ENCODE measurements at regions not wholly inside any gene's neighbourhood (a gene's known extent, or its start where the extent isn't known, plus 50 kb on each side); places are given as distances from the start of the nearest gene placed in this dataset.

DNA sequence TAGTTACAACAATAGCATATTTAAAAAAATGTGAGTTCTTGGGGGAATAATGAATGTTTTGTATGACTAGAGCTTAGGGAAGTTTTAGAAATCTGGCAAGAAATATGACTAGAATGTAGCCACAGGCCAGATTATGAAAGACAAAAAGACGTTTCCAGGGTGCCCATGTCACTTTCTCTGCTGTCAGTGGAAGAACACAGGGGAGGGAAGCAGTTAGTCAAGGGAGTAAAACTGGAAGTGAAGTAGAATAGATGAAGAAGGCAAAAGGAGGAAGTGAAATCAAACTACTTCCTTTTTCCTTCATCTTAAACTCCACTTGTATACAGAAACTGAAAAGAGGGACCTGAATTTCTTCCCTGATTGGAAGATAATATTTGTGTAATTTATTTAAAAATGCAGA is 81.2 kb upstream of the ATP2B1 start:
- H3K27ac ChIP-seq (ENCODE audit: insufficient read length, low read depth, low read length) = no peak overlapping the region
- H3K4me1 Mint-ChIP-seq = no peaks in the 10 kb centered on the region
- no peaks in the 10 kb centered on the region for H3K27me3 ChIP-seq (ENCODE audit: insufficient read depth, low read length)
- no peak overlapping the region for H3K9ac ChIP-seq (ENCODE audit: extremely low read depth, insufficient read length, low read length)
- H3K79me2 ChIP-seq (ENCODE audit: insufficient read depth, low read length) = no peaks in the 10 kb centered on the region
- no peak overlapping the region for H3K4me3 Mint-ChIP-seq
- H3K27me3 Mint-ChIP-seq (ENCODE audit: low read depth) = no peaks in the 10 kb centered on the region
- WGBS (ENCODE audit: extremely low coverage, insufficient read length, low lambda C conversion rate) = no CpG with 5 or more reads among the region's 1 CpG
- no peak overlapping the region for H4K8ac ChIP-seq (replicated peaks; ENCODE audit: insufficient read length, low read depth, low read length)
- no peak overlapping the region for H2BK15ac ChIP-seq (ENCODE audit: low read depth, low read length)
- no peak for DNase-seq
- TF ChIP-seq, protein P1, sequence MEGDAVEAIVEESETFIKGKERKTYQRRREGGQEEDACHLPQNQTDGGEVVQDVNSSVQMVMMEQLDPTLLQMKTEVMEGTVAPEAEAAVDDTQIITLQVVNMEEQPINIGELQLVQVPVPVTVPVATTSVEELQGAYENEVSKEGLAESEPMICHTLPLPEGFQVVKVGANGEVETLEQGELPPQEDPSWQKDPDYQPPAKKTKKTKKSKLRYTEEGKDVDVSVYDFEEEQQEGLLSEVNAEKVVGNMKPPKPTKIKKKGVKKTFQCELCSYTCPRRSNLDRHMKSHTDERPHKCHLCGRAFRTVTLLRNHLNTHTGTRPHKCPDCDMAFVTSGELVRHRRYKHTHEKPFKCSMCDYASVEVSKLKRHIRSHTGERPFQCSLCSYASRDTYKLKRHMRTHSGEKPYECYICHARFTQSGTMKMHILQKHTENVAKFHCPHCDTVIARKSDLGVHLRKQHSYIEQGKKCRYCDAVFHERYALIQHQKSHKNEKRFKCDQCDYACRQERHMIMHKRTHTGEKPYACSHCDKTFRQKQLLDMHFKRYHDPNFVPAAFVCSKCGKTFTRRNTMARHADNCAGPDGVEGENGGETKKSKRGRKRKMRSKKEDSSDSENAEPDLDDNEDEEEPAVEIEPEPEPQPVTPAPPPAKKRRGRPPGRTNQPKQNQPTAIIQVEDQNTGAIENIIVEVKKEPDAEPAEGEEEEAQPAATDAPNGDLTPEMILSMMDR (conservative IDR thresholded peaks at IDR 0.05) = no peak
- H3K18ac ChIP-seq (ENCODE audit: insufficient read length, low read depth, low read length) = no peak overlapping the region
- H3K4me1 ChIP-seq (ENCODE audit: insufficient read depth, low read length) = no peaks in the 10 kb centered on the region
- peaks cover 22 to 23% of the 10 kb centered on the region in 2 experiments for H3K9me3 Mint-ChIP-seq
- no peak overlapping the region for H2BK12ac ChIP-seq (ENCODE audit: insufficient read length, low read depth, low read length)
- no peak overlapping the region for H3K4ac ChIP-seq (ENCODE audit: low read depth, low read length)
- H2BK120ac ChIP-seq (ENCODE audit: low read depth, low read length, poor library complexity, severe bottlenecking) = no peak overlapping the region
- no peak overlapping the region for H3K23ac ChIP-seq (ENCODE audit: insufficient read length, low read depth, low read length)
- no peak overlapping the region for H4K91ac ChIP-seq (ENCODE audit: insufficient read length, low read depth, low read length)
- no peaks in the 10 kb centered on the region for H4K20me1 ChIP-seq (ENCODE audit: control insufficient read depth, insufficient read depth, insufficient read length)
- H3K56ac ChIP-seq (ENCODE audit: insufficient read length, low read depth, low read length) = no peak overlapping the region
- peaks cover 4% of the 10 kb centered on the region for H3K9me3 ChIP-seq (ENCODE audit: control insufficient read depth, low read depth, low read length)
- H3K36me3 Mint-ChIP-seq (ENCODE audit: insufficient read depth in 1 of 3, low read depth in 3 of 3) = peaks cover 6 to 20% (median 20%) of the 10 kb centered on the region in 3 experiments; a peak in 5 of 7 replicates
- no peaks in the 10 kb centered on the region for H3K23me2 ChIP-seq (ENCODE audit: insufficient read length, low read depth, low read length, poor library complexity, severe bottlenecking)
- no peaks in the 10 kb centered on the region for H3K79me1 ChIP-seq (ENCODE audit: insufficient read depth, low read depth, low read length, poor library complexity, severe bottlenecking)
- no peak overlapping the region for H2BK5ac ChIP-seq (ENCODE audit: insufficient read length, low read length)
- H3K4me2 ChIP-seq (ENCODE audit: insufficient read depth, insufficient read length, low read length) = no peak overlapping the region
- H3K27ac Mint-ChIP-seq = no peak overlapping the region
- no peak overlapping the region for H4K5ac ChIP-seq (ENCODE audit: insufficient read length, low read depth, low read length)
- H3T11ph ChIP-seq (ENCODE audit: low read length) = no peak overlapping the region
- no peak overlapping the region for H3K14ac ChIP-seq (ENCODE audit: insufficient read depth, low read length)
- no peak overlapping the region for H2AK5ac ChIP-seq (ENCODE audit: insufficient read length, low read length)
- H2AFZ ChIP-seq (ENCODE audit: low read length) = peak overlapping the region; percentile 32
- no peak overlapping the region for H2BK20ac ChIP-seq (ENCODE audit: low read depth, low read length, poor library complexity, severe bottlenecking)

Data from H9 (cell line).